GM12878 (cell line): ENCODE measurements at regions not wholly inside any gene's neighbourhood (a gene's known extent, or its start where the extent isn't known, plus 50 kb on each side); places are given as distances from the start of the nearest gene placed in this dataset.

ENCODE experiments used
- HSF1 ChIP-seq: fragments of 150-350 bp; IDR thresholded peaks from 2 replicates; pipeline ENCODE4 v1.6.1; 2014; ENCODE audit warnings: mild to moderate bottlenecking, low read depth, low read length
- IKZF1 ChIP-seq: fragments of 450-650 bp; conservative IDR thresholded peaks from 2 replicates; pipeline ENCODE4 v1.6.1; 2017; ENCODE audit warnings: antibody characterized with exemption, mild to moderate bottlenecking
- LARP7 ChIP-seq: fragments of 450-650 bp; IDR thresholded peaks from 2 replicates; pipeline ENCODE4 v1.6.1; 2017; ENCODE audit warnings: mild to moderate bottlenecking
- MXI1 ChIP-seq: fragments of 150-350 bp; IDR thresholded peaks from 2 replicates; pipeline ENCODE4 v1.6.1; 2011; ENCODE audit warnings: low read depth, mild to moderate bottlenecking, inconsistent platforms, low read length, improper control_type of control experiment
- PAX8 ChIP-seq: fragments of 450-650 bp; IDR thresholded peaks from 2 replicates; pipeline ENCODE4 v1.6.1; 2017; ENCODE audit warnings: mild to moderate bottlenecking, moderate library complexity
- SKIL ChIP-seq: fragments of 450-650 bp; IDR thresholded peaks from 2 replicates; pipeline ENCODE4 v1.6.1; 2017; ENCODE audit warnings: mild to moderate bottlenecking, low read depth, inconsistent platforms; ENCODE audit not compliant: poor library complexity, severe bottlenecking
- ZBTB4 ChIP-seq: fragments of 450-650 bp; formaldehyde crosslinking; IDR thresholded peaks from 2 replicates; pipeline ENCODE4 v1.4.0; 2022; ENCODE audit warnings: mild to moderate bottlenecking, moderate library complexity

- TF ChIP-seq ZBTB4 (CRISPR knock-in tag): no peak
- TF ChIP-seq IKZF1: no peak
- no peak for TF ChIP-seq LARP7
- TF ChIP-seq SKIL: no peak
- TF ChIP-seq HSF1: no peak
- no peak for TF ChIP-seq MXI1
- TF ChIP-seq PAX8: no peak
These were observed 753.7 kb downstream of the BRD1 start (continued) for GRCh38 chr22:49073873-49074417.
